OCI-LY7 (cell line): ENCODE measurements at regions not wholly inside any gene's neighbourhood (a gene's known extent, or its start where the extent isn't known, plus 50 kb on each side); places are given as distances from the start of the nearest gene placed in this dataset.

ENCODE experiments used
- BruUV-seq: library from RNA; stranded (reverse); fragments of 400-500 nt; replicated peaks from 2 replicates; lab custom pipeline; 2021; lab: Mats Ljungman, UMichigan
- CTCF ChIA-PET: fragments of 300-600 bp; sonication (Branson Sonifier 250); formaldehyde crosslinking; loops from one replicate; lab custom pipeline; 2022; ENCODE audit warnings: antibody characterized with exemption; ENCODE audit not compliant: unreplicated experiment; lab: Charles Lee
- POLR2A ChIA-PET: fragments of 300-600 bp; sonication (Branson Sonifier 250); formaldehyde crosslinking; loops from one replicate; lab custom pipeline; 2022; ENCODE audit warnings: antibody characterized with exemption; lab: Charles Lee
- DNase-seq: peaks from one replicate; pipeline ENCODE4 v3.0.0-alpha.2; 2015; ENCODE audit warnings: low spot score
- H2AFZ ChIP-seq: fragments of 200-600 bp; sonication (generic), shearing (Covaris generic); 2 replicates; pipeline ENCODE4 v1.6.1; 2014; ENCODE audit warnings: mild to moderate bottlenecking, antibody characterized with exemption, low read length, moderate library complexity
- H3K27ac ChIP-seq: fragments of 200-600 bp; sonication (generic); 2 replicates; pipeline ENCODE4 v1.5.1; 2014; ENCODE audit warnings: mixed run types, low read depth, mild to moderate bottlenecking, moderate library complexity, low read length, inconsistent platforms; ENCODE audit not compliant: poor library complexity, severe bottlenecking
- H3K36me3 ChIP-seq: fragments of 200-600 bp; sonication (generic); 2 replicates; pipeline ENCODE4 v1.6.1; 2014; ENCODE audit warnings: mild to moderate bottlenecking, antibody characterized with exemption, low read length, moderate library complexity, mixed read lengths; ENCODE audit not compliant: insufficient read depth
- H3K4me1 ChIP-seq: fragments of 200-600 bp; sonication (generic); 2 replicates; pipeline ENCODE4 v1.5.1; 2014; ENCODE audit warnings: mild to moderate bottlenecking, low read length; ENCODE audit not compliant: insufficient read depth, poor library complexity, severe bottlenecking
- H3K4me2 ChIP-seq: fragments of 200-600 bp; sonication (generic); 2 replicates; pipeline ENCODE4 v1.6.1; 2014; ENCODE audit warnings: mild to moderate bottlenecking, low read length
- H3K4me3 ChIP-seq: fragments of 200-600 bp; sonication (generic); 2 replicates; pipeline ENCODE4 v1.5.1; 2014; ENCODE audit warnings: mild to moderate bottlenecking, low read depth, low read length; ENCODE audit not compliant: poor library complexity, severe bottlenecking
- H3K79me2 ChIP-seq: fragments of 200-600 bp; sonication (generic); 2 replicates; pipeline ENCODE4 v1.6.1; 2016; ENCODE audit warnings: low read depth, mild to moderate bottlenecking, low read length, moderate library complexity, mixed read lengths; ENCODE audit not compliant: insufficient read depth
- H3K9me2 ChIP-seq: fragments of 200-600 bp; sonication (generic); 2 replicates; pipeline ENCODE4 v1.6.1; 2016; ENCODE audit warnings: mild to moderate bottlenecking, low read length, mixed read lengths; ENCODE audit not compliant: insufficient read depth
- H3K9me3 ChIP-seq: fragments of 200-600 bp; sonication (generic); 2 replicates; pipeline ENCODE4 v1.6.1; 2014; ENCODE audit warnings: mild to moderate bottlenecking, mixed run types, low read length, mixed read lengths
- H4K20me1 ChIP-seq: fragments of 200-600 bp; sonication (generic); 2 replicates; pipeline ENCODE4 v1.6.1; 2014; ENCODE audit warnings: mild to moderate bottlenecking, antibody characterized with exemption, low read length, moderate library complexity, mixed read lengths; ENCODE audit not compliant: insufficient read depth
- EZH2phosphoT487 ChIP-seq: fragments of 200-600 bp; sonication (generic); IDR thresholded peaks from 2 replicates; pipeline ENCODE4 v1.6.1; 2018; ENCODE audit warnings: low read depth, borderline replicate concordance, mild to moderate bottlenecking, mixed run types, antibody characterized with exemption, low read length, moderate library complexity, mixed read lengths
- intact Hi-C: fragments of 100-400 bp; cut with micrococcal nuclease; formaldehyde crosslinking; loops from one replicate; pipeline ENCODE4 v1.10.0; 2022; ENCODE audit not compliant: unreplicated experiment
- TF ChIP-seq, protein P1 (sequence below): fragments of 200-600 bp; sonication (generic); conservative IDR thresholded peaks from 2 replicates; pipeline ENCODE4 v1.5.1; 2014; ENCODE audit warnings: mild to moderate bottlenecking, antibody characterized with exemption, low read length, moderate library complexity, mixed read lengths

GRCh38 chr7:121599887-121600286 is 203.8 kb upstream of the FAM3C start:
- no TSS peak for BruUV-seq

GRCh38 chr7:121595758-121596696 is 199.9 kb upstream of the FAM3C start:
- no peak for DNase-seq
- no peaks in the 10 kb centered on the region for H3K36me3 ChIP-seq
- no peak overlapping the region for H3K4me3 ChIP-seq
- ChIA-PET CTCF (no interaction called here), POLR2A (interaction anchor here (0.7 to 1.3 kb wide), 3 partner anchors 12 to 1030 kb away, joined by 4 to 6 read pairs (median 5); no protein-coding TSS in a partner anchor)
- no peaks in the 10 kb centered on the region for H3K79me2 ChIP-seq
- no peak overlapping the region for H2AFZ ChIP-seq
- no peak for TF ChIP-seq EZH2phosphoT487
- TF ChIP-seq, protein P1, sequence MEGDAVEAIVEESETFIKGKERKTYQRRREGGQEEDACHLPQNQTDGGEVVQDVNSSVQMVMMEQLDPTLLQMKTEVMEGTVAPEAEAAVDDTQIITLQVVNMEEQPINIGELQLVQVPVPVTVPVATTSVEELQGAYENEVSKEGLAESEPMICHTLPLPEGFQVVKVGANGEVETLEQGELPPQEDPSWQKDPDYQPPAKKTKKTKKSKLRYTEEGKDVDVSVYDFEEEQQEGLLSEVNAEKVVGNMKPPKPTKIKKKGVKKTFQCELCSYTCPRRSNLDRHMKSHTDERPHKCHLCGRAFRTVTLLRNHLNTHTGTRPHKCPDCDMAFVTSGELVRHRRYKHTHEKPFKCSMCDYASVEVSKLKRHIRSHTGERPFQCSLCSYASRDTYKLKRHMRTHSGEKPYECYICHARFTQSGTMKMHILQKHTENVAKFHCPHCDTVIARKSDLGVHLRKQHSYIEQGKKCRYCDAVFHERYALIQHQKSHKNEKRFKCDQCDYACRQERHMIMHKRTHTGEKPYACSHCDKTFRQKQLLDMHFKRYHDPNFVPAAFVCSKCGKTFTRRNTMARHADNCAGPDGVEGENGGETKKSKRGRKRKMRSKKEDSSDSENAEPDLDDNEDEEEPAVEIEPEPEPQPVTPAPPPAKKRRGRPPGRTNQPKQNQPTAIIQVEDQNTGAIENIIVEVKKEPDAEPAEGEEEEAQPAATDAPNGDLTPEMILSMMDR: no peak
- intact Hi-C loops: no loop called here
- no peaks in the 10 kb centered on the region for H3K4me1 ChIP-seq
- H3K27ac ChIP-seq: no peak overlapping the region
- no peaks in the 10 kb centered on the region for H3K9me3 ChIP-seq
- H3K9me2 ChIP-seq: no peaks in the 10 kb centered on the region
- BruUV-seq: no TSS peak
- no peak overlapping the region for H3K4me2 ChIP-seq
- no peaks in the 10 kb centered on the region for H4K20me1 ChIP-seq

More at GRCh38 chr7:121599887-121600286, 203.8 kb upstream of the FAM3C start:
- CTCF ChIA-PET: no interaction called here
- no peak for TF ChIP-seq EZH2phosphoT487
- H4K20me1 ChIP-seq: no peaks in the 10 kb centered on the region
- no peak overlapping the region for H3K4me2 ChIP-seq
- POLR2A ChIA-PET: interaction anchor here (0.6 to 0.9 kb wide), 2 partner anchors 13 to 1171 kb away, joined by 4 read pairs; no protein-coding TSS in a partner anchor
- H3K27ac ChIP-seq: no peak overlapping the region
- H3K79me2 ChIP-seq: no peaks in the 10 kb centered on the region
- intact Hi-C loops: no loop called here
- no peak for DNase-seq
- H3K9me3 ChIP-seq: no peaks in the 10 kb centered on the region
- no peak overlapping the region for H3K4me3 ChIP-seq
- H3K4me1 ChIP-seq: no peaks in the 10 kb centered on the region
- no peaks in the 10 kb centered on the region for H3K9me2 ChIP-seq
- no peak overlapping the region for H2AFZ ChIP-seq
- no peaks in the 10 kb centered on the region for H3K36me3 ChIP-seq

DNA sequence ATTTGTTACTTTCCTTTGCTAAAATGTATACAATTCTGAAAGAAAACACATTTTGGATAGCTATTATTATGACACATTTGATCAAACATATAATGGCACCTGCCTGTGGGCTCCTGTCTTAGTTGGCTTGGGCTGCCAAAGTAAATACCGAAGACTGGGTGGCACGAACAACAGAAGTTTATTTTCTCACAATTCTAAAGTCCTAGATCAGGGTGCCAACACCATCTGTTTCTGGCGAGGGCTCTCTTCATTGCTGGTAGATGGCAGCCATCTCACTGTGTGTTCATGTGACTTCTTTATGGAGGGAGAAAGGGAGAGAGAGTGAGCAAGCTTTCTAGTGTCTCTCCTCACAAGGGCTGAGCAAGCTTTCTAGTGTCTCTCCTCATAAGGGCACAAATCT is 195.8 kb upstream of the FAM3C start:
- BruUV-seq: no TSS peak
- no peak for DNase-seq
- H3K9me3 ChIP-seq: no peaks in the 10 kb centered on the region
- CTCF ChIA-PET: no interaction called here
- H3K4me3 ChIP-seq: no peak overlapping the region
- H2AFZ ChIP-seq: no peak overlapping the region
- intact Hi-C loops: no loop called here
- H3K79me2 ChIP-seq: no peaks in the 10 kb centered on the region
- no peaks in the 10 kb centered on the region for H3K36me3 ChIP-seq
- H3K4me2 ChIP-seq: no peak overlapping the region
- H3K27ac ChIP-seq: no peak overlapping the region
- no peaks in the 10 kb centered on the region for H4K20me1 ChIP-seq
- no peaks in the 10 kb centered on the region for H3K9me2 ChIP-seq
- POLR2A ChIA-PET: interaction anchor here (0.7 kb wide), 1 partner anchor 36 kb away, joined by 4 read pairs; no protein-coding TSS in a partner anchor
- H3K4me1 ChIP-seq: no peaks in the 10 kb centered on the region
- no peak for TF ChIP-seq EZH2phosphoT487
- TF ChIP-seq, protein P1: no peak
